KOPT-K1 (cell line): ENCODE measurements at regions not wholly inside any gene's neighbourhood (a gene's known extent, or its start where the extent isn't known, plus 50 kb on each side); places are given as distances from the start of the nearest gene placed in this dataset.
"Not testable (repeated sequence)": the region's sequence is repeated elsewhere in the genome, so short reads cannot be mapped to it uniquely, and the experiment has no call there.

Source experiments
- H3K27ac ChIP-seq: fragments of 200-600 bp; sonication (generic); 2 replicates; pipeline ENCODE4 v1.5.1; 2016; ENCODE audit warnings: antibody characterized with exemption, mild to moderate bottlenecking, low read depth, low read length; ENCODE audit not compliant: poor library complexity, severe bottlenecking
- H3K36me3 ChIP-seq: fragments of 200-600 bp; sonication (generic); 2 replicates; pipeline ENCODE4 v1.5.1; 2017; ENCODE audit warnings: antibody characterized with exemption, mild to moderate bottlenecking, low read length, moderate library complexity; ENCODE audit not compliant: insufficient read depth
- H3K9me3 ChIP-seq: fragments of 200-600 bp; sonication (generic); 2 replicates; pipeline ENCODE4 v1.5.1; 2017; ENCODE audit warnings: antibody characterized with exemption, low read length, mild to moderate bottlenecking; ENCODE audit not compliant: insufficient read depth, poor library complexity, severe bottlenecking

- H3K36me3 ChIP-seq, result no peaks in the 10 kb centered on the region
- H3K27ac ChIP-seq, result no peak overlapping the region
- no peaks in the 10 kb centered on the region for H3K9me3 ChIP-seq
Observed at GRCh38 chrX:122890729-122891128, 293.3 kb upstream of the GRIA3 start.

- Histone ChIP-seq H3K9me3 (no peaks in the 10 kb centered on the region), H3K36me3 (no peaks in the 10 kb centered on the region), H3K27ac (no peak overlapping the region)
Observed at GRCh38 chrX:122906726-122907125, 277.4 kb upstream of the GRIA3 start.

- H3K9me3 ChIP-seq, result no peaks in the 10 kb centered on the region
- no peaks in the 10 kb centered on the region for H3K36me3 ChIP-seq
- H3K27ac ChIP-seq, result no peak overlapping the region
Observed at GRCh38 chrX:122907375-122907774, 276.7 kb upstream of the GRIA3 start.

- no peaks in the 10 kb centered on the region for H3K36me3 ChIP-seq
- H3K27ac ChIP-seq, result no peak overlapping the region
- no peaks in the 10 kb centered on the region for H3K9me3 ChIP-seq
Observed at GRCh38 chrX:122910697-122911096, 273.4 kb upstream of the GRIA3 start.

- H3K36me3 ChIP-seq, result no peaks in the 10 kb centered on the region
- no peak overlapping the region for H3K27ac ChIP-seq
- H3K9me3 ChIP-seq, result no peaks in the 10 kb centered on the region
Observed at GRCh38 chrX:122913134-122913533, 270.9 kb upstream of the GRIA3 start.

GRCh38 chrX:122913764-122914163, 270.3 kb upstream of the GRIA3 start:
- H3K27ac ChIP-seq, result no peak overlapping the region
- H3K36me3 ChIP-seq, result no peaks in the 10 kb centered on the region
- no peaks in the 10 kb centered on the region for H3K9me3 ChIP-seq

GRCh38 chrX:122914256-122914655, 269.8 kb upstream of the GRIA3 start:
- no peaks in the 10 kb centered on the region for H3K9me3 ChIP-seq
- no peaks in the 10 kb centered on the region for H3K36me3 ChIP-seq
- no peak overlapping the region for H3K27ac ChIP-seq

- Histone ChIP-seq H3K27ac (no peak overlapping the region), H3K9me3 (no peaks in the 10 kb centered on the region), H3K36me3 (no peaks in the 10 kb centered on the region)
Observed at GRCh38 chrX:122934131-122934530, 249.9 kb upstream of the GRIA3 start.

- no peaks in the 10 kb centered on the region for H3K36me3 ChIP-seq
- no peak overlapping the region for H3K27ac ChIP-seq
- no peaks in the 10 kb centered on the region for H3K9me3 ChIP-seq
Observed at GRCh38 chrX:122940199-122940598, 243.9 kb upstream of the GRIA3 start.

- Histone ChIP-seq H3K9me3 (no peaks in the 10 kb centered on the region), H3K36me3 (no peaks in the 10 kb centered on the region), H3K27ac (no peak overlapping the region)
Observed at GRCh38 chrX:122941806-122942205, 242.3 kb upstream of the GRIA3 start.

GRCh38 chrX:122943918-122944317, 240.2 kb upstream of the GRIA3 start:
- H3K27ac ChIP-seq, result no peak overlapping the region
- H3K9me3 ChIP-seq, result no peaks in the 10 kb centered on the region
- H3K36me3 ChIP-seq, result no peaks in the 10 kb centered on the region

GRCh38 chrX:122945328-122945727, 238.8 kb upstream of the GRIA3 start:
- no peaks in the 10 kb centered on the region for H3K36me3 ChIP-seq
- H3K27ac ChIP-seq, result no peak overlapping the region

GRCh38 chrX:122972604-122973003, 211.5 kb upstream of the GRIA3 start:
- no peaks in the 10 kb centered on the region for H3K36me3 ChIP-seq
- no peak overlapping the region for H3K27ac ChIP-seq
- H3K9me3 ChIP-seq, result no peaks in the 10 kb centered on the region

More at GRCh38 chrX:122945328-122945727, 238.8 kb upstream of the GRIA3 start:
- H3K9me3 ChIP-seq, result no peaks in the 10 kb centered on the region

- no peaks in the 10 kb centered on the region for H3K36me3 ChIP-seq
- no peak overlapping the region for H3K27ac ChIP-seq
- H3K9me3 ChIP-seq, result no peaks in the 10 kb centered on the region
Observed at GRCh38 chrX:122982521-122982920, 201.6 kb upstream of the GRIA3 start.

GRCh38 chrX:123002844-123003243, 181.2 kb upstream of the GRIA3 start:
- H3K27ac ChIP-seq, H3K36me3 ChIP-seq, H3K9me3 ChIP-seq: not testable (repeated sequence)

GRCh38 chrX:123013141-123013540, 170.9 kb upstream of the GRIA3 start:
- Histone ChIP-seq H3K9me3 (no peaks in the 10 kb centered on the region), H3K36me3 (no peaks in the 10 kb centered on the region), H3K27ac (no peak overlapping the region)

- Histone ChIP-seq H3K27ac (no peak overlapping the region), H3K36me3 (no peaks in the 10 kb centered on the region), H3K9me3 (no peaks in the 10 kb centered on the region)
Observed at GRCh38 chrX:123036401-123036800, 147.7 kb upstream of the GRIA3 start.
